AG09319 (cell line): ENCODE measurements at regions not wholly inside any gene's neighbourhood (a gene's known extent, or its start where the extent isn't known, plus 50 kb on each side); places are given as distances from the start of the nearest gene placed in this dataset.

ENCODE experiments used
- DNase-seq: peaks from one replicate; pipeline ENCODE4 v3.0.0-alpha.2; 2010; ENCODE audit warnings: low read depth; ENCODE audit errors: extremely low read depth
- TF ChIP-seq, protein P1 (sequence below): IDR thresholded peaks from 2 replicates; pipeline ENCODE4 v1.5.1; 2011; ENCODE audit warnings: low read depth, mild to moderate bottlenecking, inconsistent platforms, low read length, moderate library complexity

DNA sequence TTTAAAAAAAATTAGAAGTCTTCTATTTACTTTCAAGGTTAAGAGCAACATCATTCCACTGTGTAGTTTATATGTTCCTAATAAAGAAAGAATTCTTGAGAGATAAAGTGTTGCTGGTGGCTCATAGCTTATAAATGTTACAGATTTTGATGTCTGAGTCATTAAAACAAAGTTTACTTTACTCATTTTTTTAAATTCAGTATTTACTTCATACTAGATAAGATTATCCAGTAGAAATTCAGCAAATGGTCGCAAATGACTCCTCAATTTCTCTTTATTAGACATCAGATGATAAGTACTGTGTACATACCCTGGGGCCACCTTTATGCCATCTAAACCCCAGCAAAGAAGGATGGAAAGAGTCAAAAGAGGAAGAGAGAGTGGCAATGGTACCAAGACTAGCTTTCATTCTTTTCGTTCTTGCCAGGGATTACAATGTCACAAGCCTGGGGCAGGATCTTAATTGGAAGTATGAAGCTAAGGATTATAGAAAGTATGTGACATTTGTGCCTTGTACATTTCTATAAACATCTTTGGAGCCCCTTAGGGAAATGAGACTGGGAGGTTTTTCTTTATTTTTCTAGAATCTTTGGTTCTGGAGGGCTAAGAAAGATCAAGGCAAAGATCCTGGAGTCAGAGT lies 206.1 kb downstream of the CHRM2 start:
- TF ChIP-seq, protein P1, sequence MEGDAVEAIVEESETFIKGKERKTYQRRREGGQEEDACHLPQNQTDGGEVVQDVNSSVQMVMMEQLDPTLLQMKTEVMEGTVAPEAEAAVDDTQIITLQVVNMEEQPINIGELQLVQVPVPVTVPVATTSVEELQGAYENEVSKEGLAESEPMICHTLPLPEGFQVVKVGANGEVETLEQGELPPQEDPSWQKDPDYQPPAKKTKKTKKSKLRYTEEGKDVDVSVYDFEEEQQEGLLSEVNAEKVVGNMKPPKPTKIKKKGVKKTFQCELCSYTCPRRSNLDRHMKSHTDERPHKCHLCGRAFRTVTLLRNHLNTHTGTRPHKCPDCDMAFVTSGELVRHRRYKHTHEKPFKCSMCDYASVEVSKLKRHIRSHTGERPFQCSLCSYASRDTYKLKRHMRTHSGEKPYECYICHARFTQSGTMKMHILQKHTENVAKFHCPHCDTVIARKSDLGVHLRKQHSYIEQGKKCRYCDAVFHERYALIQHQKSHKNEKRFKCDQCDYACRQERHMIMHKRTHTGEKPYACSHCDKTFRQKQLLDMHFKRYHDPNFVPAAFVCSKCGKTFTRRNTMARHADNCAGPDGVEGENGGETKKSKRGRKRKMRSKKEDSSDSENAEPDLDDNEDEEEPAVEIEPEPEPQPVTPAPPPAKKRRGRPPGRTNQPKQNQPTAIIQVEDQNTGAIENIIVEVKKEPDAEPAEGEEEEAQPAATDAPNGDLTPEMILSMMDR = no peak
- peak; percentile 43 for DNase-seq

DNA sequence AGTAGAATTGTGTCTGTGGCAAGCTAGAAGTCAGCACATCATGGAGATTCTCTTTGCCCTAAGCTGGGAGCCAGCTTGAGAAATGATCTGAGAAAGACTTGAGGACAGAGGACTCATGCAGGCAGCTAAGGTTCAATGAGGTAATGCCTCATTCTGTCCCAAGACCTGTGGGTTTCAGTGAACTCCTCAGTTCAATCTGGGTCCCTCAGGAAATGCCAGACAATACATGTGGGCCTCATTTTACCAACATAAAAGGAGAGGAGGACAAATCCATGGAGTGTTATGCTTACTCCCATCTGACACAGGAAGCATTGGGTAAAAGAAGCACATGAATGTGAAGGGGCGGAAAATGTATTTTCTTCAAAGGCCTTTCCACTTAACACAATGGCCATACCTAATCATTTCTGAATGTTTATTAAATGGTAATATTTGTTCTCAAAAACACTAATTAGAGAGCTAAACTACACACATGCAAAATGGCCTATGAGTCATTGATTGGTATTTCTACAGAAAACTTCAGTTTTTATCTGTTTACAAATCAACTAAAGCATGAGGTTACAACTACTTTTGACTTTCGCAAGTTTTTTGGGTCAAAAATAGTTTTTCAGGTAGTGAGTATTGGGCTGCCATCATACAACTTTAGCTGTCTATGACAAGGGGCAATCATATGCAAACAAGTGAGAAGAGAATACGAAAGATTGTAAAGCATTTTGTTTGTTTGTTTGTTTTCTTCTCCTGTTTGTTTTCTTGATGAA lies 205.3 kb downstream of the CHRM2 start:
- TF ChIP-seq, protein P1 = no peak
- peak; percentile 42 for DNase-seq
